Glomerular visceral epithelial cell (primary cell): ENCODE measurements at regions not wholly inside any gene's neighbourhood (a gene's known extent, or its start where the extent isn't known, plus 50 kb on each side); places are given as distances from the start of the nearest gene placed in this dataset.

Experiments
- DNase-seq: peaks from one replicate; pipeline ENCODE4 v3.0.0-alpha.2; 2016; ENCODE audit errors: extremely low spot score

DNA sequence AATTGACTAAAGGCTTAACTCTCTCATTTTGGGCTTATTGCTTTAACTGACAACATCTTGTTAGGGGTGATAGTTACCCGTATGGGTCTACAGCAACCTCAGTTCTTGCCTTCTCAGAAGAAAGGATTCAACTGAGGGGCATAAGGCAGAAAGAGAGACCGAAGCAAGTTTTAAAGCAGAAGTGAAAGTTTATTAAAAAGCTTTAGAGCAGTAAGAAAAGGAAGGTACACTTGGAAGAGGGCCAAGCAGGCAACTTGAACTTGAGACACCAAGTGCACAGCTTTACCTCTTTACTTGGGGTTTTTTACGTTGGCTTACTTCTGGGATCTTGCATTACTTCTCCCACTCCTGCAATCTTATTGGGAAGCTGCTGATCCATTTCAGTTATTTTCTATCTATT is 246.9 kb upstream of the PRR20A start:
- no peak for DNase-seq

DNA sequence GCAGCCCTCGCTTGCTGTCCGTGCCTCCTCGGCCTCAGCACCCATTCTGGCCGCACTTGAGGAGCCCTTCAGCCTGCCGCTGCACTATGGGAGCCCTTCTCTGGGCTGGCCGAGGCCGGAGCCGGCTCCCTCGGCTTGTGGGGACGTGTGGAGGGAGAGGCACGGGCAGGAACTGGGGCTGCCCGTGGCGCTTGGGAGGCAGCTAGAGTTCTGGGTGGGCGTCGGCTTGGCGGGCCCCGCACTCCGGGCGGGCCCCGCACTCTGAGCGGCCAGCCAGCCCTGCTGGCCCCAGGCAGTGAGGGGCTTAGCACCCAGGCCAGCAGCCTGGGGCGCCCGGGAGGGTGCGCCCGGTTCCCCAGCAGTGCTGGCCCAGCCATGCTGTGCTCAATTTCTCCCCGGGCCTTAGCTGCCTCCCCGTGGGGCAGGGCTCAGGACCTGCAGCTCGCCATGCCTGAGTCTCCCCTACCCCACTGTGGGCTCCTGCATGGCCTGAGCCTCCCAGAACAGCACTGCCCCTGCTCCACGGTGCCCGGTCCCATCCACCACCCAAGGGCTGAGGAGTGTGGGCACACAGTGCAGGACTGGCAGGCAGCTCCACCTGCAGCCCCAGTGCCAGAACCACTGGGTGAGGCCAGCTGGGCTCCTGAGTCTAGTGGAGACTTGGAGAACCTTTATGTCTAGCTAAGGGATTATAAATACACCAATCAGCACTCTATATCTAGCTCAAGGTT is 240.0 kb upstream of the PRR20A start:
- no peak for DNase-seq

DNA sequence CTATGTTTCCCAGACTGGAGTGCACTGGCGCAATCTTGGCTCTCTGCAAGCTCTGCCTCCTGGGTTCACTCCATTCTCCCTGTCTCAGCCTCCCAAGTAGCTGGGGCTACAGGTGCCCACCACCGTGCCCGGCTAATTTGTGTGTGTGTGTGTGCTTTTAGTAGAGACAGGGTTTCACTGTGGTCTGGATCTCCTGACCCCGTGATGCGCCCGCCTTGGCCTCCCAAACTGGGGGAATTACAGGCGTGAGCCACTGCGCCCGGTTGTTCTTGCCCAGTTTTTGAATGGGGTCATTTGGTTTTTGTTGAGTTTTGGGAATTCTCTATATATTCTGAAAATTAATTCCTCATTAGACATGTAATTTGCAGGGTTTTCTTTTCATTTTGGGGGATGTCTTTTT is 238.4 kb upstream of the PRR20A start:
- DNase-seq = no peak

DNA sequence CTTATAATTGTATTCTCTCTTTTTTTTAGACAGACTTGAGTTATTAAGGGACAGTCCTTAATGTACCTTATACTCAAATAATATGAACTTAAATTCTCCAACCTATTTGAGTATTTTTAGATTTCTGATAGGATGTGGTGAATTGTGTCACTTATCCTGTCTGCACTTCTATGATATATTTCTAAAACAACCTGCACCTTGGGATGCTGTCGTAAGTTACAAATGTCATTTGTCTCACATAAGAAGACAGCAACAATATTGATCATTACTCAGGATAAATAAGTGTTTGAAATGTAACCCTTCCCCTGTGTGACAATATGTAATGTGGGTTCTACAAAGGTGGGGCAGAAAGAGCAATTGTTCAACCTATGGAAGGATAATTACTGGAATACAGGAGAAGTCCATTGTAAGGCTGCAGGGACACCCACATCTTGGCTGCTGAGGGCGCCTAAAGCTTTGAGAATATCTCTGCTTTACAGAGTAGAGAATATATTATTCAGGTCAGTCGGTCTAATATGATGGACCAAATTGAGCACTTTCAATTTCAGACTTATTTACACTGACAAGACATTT is 236.9 kb upstream of the PRR20A start:
- DNase-seq = no peak

GRCh38 chr13:56906909-56907308 is 233.8 kb upstream of the PRR20A start:
- DNase-seq = no peak

DNA sequence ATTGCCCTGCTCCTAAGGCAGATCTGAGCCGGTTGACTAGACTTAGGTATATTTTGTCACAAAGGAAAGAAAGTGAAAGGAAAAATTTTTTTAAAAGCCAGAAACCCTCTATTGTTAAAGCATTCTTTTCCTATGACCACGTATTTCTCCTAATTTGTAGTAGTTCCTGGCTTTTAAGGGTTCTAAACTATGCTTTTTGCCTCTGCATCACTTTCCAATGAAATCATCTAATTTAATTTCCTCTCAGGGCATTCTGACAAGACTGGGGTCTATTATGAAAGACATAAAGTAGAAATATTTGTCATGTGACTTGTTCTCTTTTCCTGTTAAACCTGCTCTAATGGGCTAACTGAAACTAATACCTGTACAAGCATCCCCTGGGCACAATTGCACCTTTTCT is 233.0 kb upstream of the PRR20A start:
- DNase-seq = no peak

GRCh38 chr13:56909896-56910600 is 230.7 kb upstream of the PRR20A start:
- no peak for DNase-seq

GRCh38 chr13:56917966-56918365 is 222.8 kb upstream of the PRR20A start:
- DNase-seq = no peak

DNA sequence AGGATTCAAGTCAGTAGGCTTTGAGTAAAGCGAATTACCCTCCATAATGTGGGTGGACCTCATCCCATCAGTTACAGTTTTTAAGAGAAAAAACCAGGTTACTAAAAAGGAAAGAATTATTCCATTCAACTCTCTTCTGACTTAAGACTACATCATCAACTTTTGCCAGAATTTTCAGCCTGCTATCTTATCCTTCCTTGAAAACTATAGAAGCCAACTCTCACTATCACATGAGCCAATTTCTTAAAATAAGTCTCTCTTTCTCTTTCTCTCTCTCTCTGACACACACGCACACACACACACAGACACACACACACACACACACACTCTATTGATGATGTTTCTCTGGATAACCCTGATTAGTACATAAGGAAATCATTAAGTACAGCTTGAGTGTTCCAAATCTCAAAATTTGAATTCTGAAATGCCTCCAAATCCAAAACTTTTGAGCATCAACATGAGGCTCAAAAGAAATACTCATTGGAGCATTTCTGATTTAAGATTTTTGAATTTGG is 217.0 kb upstream of the PRR20A start:
- DNase-seq = no peak

DNA sequence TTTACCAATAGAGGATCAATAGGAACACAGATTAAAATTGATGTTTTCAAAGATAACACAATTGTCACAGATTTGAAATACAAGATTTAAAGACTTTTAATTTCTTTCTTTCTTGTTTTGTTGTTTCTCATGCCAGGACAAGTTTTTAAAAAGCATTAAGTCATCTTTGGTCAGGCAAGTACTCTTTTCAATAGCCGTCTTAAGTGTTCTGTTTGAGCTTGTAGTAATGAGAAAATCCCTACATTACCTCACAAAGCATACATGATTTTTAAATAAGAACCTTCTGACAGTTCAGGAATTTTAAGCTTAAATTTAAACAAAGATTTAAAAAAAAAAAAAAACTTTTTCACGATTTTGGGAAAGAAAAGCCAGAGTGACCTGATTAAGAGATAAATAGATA is 216.3 kb upstream of the PRR20A start:
- no peak for DNase-seq

GRCh38 chr13:56932104-56932503 is 208.6 kb upstream of the PRR20A start:
- DNase-seq = no peak

DNA sequence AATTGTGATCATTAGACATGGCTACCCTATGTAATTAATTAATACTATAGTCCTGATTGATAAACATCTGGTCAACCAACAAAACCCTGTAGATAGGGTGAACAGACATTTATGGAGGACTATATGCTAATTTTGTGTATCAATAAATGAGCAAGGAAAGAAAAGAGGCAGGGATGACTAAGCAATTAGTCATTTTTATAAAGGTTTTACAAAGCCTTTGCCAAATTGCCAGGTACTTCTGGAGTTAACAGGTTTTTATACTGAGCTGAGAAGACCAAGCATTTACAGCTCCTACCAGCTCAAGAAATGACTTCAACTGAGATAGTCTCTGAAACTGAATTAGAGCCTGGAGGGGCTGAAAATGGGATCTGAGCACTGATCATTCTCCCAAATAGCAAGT is 186.8 kb upstream of the PRR20A start:
- no peak for DNase-seq

- no peak for DNase-seq
These were observed 165.1 kb upstream of the PRR20A start for GRCh38 chr13:56975647-56976046.

DNA sequence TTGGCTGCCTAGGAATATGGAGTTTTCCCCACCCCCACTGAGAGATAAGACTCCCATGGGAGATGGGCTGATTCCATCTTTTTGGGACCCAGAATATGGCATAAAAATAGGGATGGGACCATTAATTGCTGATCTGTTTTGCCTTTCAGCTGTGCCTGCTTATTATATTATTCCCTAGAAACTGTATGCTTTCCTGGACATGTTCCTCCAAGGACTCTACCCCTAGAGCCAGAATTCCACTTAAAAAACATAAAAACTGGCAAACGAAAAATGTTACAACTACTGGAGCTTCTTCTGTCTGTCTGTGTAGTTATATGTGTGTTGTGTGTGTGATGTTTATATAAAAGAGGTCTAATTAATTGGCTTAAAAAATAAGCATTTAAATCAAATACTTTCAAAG is 159.9 kb upstream of the PRR20A start:
- no peak for DNase-seq

DNA sequence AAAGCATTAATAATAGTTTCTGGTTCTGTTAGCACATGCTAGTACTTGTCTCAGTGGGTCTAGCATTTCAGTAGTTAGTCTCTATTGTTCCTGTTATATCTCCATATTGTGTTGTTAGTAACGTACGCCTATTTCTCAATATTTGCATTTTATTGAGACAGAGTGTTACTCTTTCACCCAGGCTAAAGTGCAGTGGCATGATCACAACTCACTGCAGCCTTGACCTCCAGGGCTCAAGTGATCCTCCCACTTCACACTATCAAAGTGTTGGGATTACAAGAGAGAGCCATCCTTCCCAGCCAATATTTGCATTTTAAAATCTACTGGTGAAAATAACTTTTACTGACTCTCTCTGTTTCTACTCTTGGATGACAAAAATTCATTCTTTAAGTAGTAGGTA is 154.6 kb upstream of the PRR20A start:
- DNase-seq = no peak

DNA sequence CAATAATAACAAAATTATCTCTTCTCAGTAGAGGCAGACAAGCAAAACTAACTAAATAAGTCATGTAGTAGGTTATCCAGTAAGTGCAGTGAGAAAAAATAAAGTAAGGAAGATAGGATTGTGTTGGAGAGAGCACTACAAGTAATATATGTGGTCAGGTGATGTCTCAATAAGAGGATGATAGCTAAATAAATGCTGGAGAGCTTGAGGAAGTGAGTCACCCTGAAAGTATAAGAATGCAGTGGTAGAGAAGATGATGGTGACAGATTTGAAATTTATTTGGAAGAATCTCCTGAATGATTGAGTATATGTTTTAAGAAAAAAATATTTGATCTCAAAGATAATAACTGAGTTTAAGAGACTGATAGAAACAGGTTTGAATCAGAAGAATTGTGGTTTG is 152.2 kb upstream of the PRR20A start:
- DNase-seq = peak; percentile 31

DNA sequence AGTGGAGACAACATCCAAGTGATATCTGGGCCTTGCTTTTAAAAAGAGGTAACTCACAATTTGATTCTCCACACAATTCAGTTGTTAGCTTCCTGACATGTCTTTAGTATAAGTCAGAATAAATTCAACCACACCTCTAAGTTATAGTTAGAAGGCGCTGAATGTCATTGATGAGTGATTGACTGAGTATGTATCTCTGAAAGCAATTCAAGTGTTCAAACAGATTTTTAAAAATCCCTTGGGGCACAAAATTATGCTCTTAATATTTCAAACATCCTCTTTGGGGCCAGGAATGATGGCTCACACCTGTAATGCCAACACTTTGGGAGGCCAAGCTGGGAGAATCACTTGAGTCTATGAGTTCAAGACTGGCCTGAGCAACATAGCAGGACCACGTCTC is 137.0 kb upstream of the PRR20A start:
- DNase-seq = no peak

DNA sequence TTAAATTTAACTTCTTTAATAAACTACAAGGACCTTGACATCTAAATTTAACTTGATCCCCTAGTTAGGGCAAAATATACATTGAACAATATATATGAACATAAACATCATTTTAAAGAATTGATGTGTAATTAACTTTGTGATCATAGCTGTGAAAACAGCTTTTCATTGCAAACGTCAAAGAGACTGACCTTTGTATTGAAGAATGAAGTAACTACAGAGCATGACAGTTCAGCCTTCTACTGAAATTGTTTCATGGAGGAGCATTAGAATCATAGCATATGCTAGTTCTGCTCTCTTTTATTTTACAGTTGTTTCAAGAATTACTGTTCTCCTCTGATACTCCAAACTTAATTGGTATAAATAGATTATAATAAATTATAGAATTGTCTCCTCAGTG is 123.4 kb upstream of the PRR20A start:
- no peak for DNase-seq

- no peak for DNase-seq
These were observed 121.8 kb upstream of the PRR20A start for GRCh38 chr13:57018915-57019314.

DNA sequence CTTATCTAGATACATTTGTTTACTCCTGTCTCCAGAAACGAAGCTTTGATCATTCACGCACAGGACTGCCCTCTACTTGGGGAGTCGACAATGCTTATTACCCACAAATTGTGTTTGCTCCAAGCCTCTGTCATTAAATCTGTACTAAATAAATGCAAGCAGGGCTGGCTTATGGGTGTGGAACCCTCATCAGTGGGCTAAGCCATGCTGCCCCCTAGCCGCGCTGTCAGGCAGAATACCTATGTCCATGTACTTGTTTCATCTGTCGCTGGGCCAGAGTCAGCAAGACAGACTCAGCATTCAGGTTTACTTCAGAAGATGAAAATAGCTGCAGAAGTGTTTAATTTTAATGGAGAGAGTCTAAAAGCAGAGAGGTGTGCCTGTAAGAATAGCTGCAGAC is 110.0 kb upstream of the PRR20A start:
- no peak for DNase-seq

DNA sequence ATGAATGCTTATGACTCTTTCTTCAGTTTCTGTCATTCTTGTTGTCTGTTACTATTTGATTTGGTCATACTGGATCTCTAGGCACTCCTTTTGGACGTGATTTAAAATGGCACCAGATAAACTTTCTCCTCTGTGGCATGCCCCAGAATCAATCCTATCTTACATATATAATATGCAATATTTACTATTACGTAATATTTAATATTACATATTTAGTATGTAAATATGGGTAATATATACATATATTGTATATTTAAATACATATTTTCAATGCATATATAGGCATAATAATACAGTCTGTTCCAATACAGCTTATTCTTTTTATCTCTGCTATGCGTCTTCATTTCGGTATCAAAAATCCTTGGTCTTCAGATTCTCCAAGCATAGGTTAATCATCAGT is 104.4 kb upstream of the PRR20A start:
- DNase-seq = no peak

GRCh38 chr13:57044910-57045309 is 95.8 kb upstream of the PRR20A start:
- no peak for DNase-seq
